ENCODE measurements at regions not wholly inside any gene's neighbourhood (a gene's known extent, or its start where the extent isn't known, plus 50 kb on each side); places are given as distances from the start of the nearest gene placed in this dataset.
"Not testable (repeated sequence)": the region's sequence is repeated elsewhere in the genome, so short reads cannot be mapped to it uniquely, and the experiment has no call there.

- H3K27ac ChIP-seq = no peak overlapping the region
- H2AFZ ChIP-seq = no peak overlapping the region
- H3K27me3 ChIP-seq (ENCODE audit: insufficient read depth, low read depth) = no peaks in the 10 kb centered on the region
- H3K9me2 ChIP-seq (ENCODE audit: insufficient read depth) = no peaks in the 10 kb centered on the region
- no peaks in the 10 kb centered on the region for H3K4me1 ChIP-seq (replicated peaks; ENCODE audit: insufficient read depth)
- DNase-seq = no peak
- POLR2A ChIA-PET (ENCODE audit: unreplicated experiment) = interaction anchor here (0.6 kb wide), 1 partner anchor 1834 kb away, joined by 3 read pairs; no protein-coding TSS in a partner anchor
- H3K9me3 ChIP-seq (ENCODE audit: insufficient read depth, low read depth) = no peaks in the 10 kb centered on the region
- TF ChIP-seq EZH2 (IDR thresholded peaks at IDR 0.05; ENCODE audit: low read depth) = no peak
- TF ChIP-seq, protein P1, sequence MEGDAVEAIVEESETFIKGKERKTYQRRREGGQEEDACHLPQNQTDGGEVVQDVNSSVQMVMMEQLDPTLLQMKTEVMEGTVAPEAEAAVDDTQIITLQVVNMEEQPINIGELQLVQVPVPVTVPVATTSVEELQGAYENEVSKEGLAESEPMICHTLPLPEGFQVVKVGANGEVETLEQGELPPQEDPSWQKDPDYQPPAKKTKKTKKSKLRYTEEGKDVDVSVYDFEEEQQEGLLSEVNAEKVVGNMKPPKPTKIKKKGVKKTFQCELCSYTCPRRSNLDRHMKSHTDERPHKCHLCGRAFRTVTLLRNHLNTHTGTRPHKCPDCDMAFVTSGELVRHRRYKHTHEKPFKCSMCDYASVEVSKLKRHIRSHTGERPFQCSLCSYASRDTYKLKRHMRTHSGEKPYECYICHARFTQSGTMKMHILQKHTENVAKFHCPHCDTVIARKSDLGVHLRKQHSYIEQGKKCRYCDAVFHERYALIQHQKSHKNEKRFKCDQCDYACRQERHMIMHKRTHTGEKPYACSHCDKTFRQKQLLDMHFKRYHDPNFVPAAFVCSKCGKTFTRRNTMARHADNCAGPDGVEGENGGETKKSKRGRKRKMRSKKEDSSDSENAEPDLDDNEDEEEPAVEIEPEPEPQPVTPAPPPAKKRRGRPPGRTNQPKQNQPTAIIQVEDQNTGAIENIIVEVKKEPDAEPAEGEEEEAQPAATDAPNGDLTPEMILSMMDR (conservative IDR thresholded peaks at IDR 0.05) = no peak
- CTCF ChIA-PET = no interaction called here
- no TSS peak for BruUV-seq (replicated peaks)
- H3K4me2 ChIP-seq = no peak overlapping the region
- H3F3A ChIP-seq (ENCODE audit: insufficient read depth, low read depth) = no peaks in the 10 kb centered on the region
- H3K36me3 ChIP-seq (ENCODE audit: low read depth) = no peaks in the 10 kb centered on the region
- no peaks in the 10 kb centered on the region for H4K20me1 ChIP-seq (ENCODE audit: insufficient read depth)
- intact Hi-C loops (cut with micrococcal nuclease; ENCODE audit: unreplicated experiment) = no loop called here
- no peaks in the 10 kb centered on the region for H3K79me2 ChIP-seq (ENCODE audit: low read depth)
- no peak overlapping the region for H3K4me3 ChIP-seq
Observed at GRCh38 chr5:85972539-85972938, 645.2 kb upstream of the COX7C start.

DNA sequence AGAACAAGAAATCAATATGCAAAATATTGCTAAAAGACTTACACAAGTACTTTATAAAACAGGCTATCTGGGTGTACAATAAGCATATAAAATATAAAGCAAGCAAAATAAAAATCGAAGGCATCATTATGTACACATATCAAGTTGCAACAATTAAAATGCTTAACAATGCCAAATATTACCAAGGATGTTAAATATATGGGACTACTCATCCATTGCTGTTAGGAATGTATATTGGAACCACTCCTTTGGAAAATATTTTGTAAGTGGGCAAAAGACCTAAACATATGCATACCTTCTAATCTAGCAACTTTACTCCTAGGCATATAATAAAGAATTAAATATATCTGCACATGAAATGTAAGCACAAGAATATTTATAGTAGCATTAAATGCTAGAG, 632.6 kb upstream of the COX7C start:
- Histone ChIP-seq H3K27me3 (ENCODE audit: insufficient read depth, low read depth) (no peaks in the 10 kb centered on the region), H3K4me1 (replicated peaks; ENCODE audit: insufficient read depth) (no peaks in the 10 kb centered on the region), H3K9me2 (ENCODE audit: insufficient read depth) (no peaks in the 10 kb centered on the region; the same call in 1 of the 2 replicates), H4K20me1 (ENCODE audit: insufficient read depth) (no peaks in the 10 kb centered on the region), H3K9me3 (ENCODE audit: insufficient read depth, low read depth) (no peaks in the 10 kb centered on the region), H3K4me3 (no peak overlapping the region), H3K4me2 (no peak overlapping the region), H3F3A (ENCODE audit: insufficient read depth, low read depth) (no peaks in the 10 kb centered on the region), H3K36me3 (ENCODE audit: low read depth) (no peaks in the 10 kb centered on the region), H3K79me2 (ENCODE audit: low read depth) (no peaks in the 10 kb centered on the region), H3K27ac (no peak overlapping the region), H2AFZ (no peak overlapping the region)
- no peak for DNase-seq
- CTCF ChIA-PET = no interaction called here
- no TSS peak for BruUV-seq (replicated peaks)
- POLR2A ChIA-PET (ENCODE audit: unreplicated experiment) = no interaction called here
- intact Hi-C loops (cut with micrococcal nuclease; ENCODE audit: unreplicated experiment) = no loop called here
- TF ChIP-seq EZH2 (IDR thresholded peaks at IDR 0.05; ENCODE audit: low read depth) = no peak
- TF ChIP-seq, protein P1 (conservative IDR thresholded peaks at IDR 0.05) = no peak

GRCh38 chr5:85990998-85991397, 626.7 kb upstream of the COX7C start:
- BruUV-seq (replicated peaks) = no TSS peak
- TF ChIP-seq EZH2 (IDR thresholded peaks at IDR 0.05; ENCODE audit: low read depth) = no peak
- TF ChIP-seq, protein P1 (conservative IDR thresholded peaks at IDR 0.05) = no peak
- ChIA-PET POLR2A (ENCODE audit: unreplicated experiment) (no interaction called here), CTCF (no interaction called here)
- no peak overlapping the region for H2AFZ ChIP-seq
- H3K36me3 ChIP-seq (ENCODE audit: low read depth) = no peaks in the 10 kb centered on the region
- no peaks in the 10 kb centered on the region for H3K4me1 ChIP-seq (replicated peaks; ENCODE audit: insufficient read depth)
- no peak overlapping the region for H3K4me3 ChIP-seq
- no peak overlapping the region for H3K27ac ChIP-seq
- H3K27me3 ChIP-seq (ENCODE audit: insufficient read depth, low read depth) = no peaks in the 10 kb centered on the region
- DNase-seq = no peak
- no peaks in the 10 kb centered on the region for H3K9me2 ChIP-seq (ENCODE audit: insufficient read depth)
- H4K20me1 ChIP-seq (ENCODE audit: insufficient read depth) = no peaks in the 10 kb centered on the region
- H3K4me2 ChIP-seq = no peak overlapping the region
- no peaks in the 10 kb centered on the region for H3K9me3 ChIP-seq (ENCODE audit: insufficient read depth, low read depth)
- H3K79me2 ChIP-seq (ENCODE audit: low read depth) = no peaks in the 10 kb centered on the region
- no peaks in the 10 kb centered on the region for H3F3A ChIP-seq (ENCODE audit: insufficient read depth, low read depth)
- intact Hi-C loops (cut with micrococcal nuclease; ENCODE audit: unreplicated experiment) = no loop called here

DNA sequence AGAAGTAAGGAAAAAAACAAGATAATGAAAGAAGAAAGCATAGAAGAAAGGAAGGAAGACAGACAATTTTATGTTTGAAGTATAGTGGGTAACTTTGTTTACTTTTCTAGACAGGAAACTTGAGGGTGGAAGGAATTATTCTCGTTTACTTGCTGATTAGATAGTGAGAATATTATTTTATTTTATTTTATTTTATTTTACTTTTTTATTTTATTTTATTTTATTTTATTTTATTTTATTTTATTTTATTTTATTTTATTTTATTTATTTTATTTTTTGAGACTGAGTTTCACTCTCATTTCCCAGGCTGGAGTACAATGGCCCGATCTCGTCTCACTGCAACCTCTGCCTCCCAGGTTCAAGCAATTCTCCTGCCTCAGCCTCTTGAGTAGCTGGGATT, 623.1 kb upstream of the COX7C start:
- intact Hi-C loops (cut with micrococcal nuclease; ENCODE audit: unreplicated experiment); BruUV-seq (replicated peaks); H3K79me2 ChIP-seq (ENCODE audit: low read depth); H2AFZ ChIP-seq; H3K9me3 ChIP-seq (ENCODE audit: insufficient read depth, low read depth); H4K20me1 ChIP-seq (ENCODE audit: insufficient read depth); H3K27me3 ChIP-seq (ENCODE audit: insufficient read depth, low read depth); H3K4me1 ChIP-seq (replicated peaks; ENCODE audit: insufficient read depth); H3K4me3 ChIP-seq; H3K4me2 ChIP-seq; H3K9me2 ChIP-seq (ENCODE audit: insufficient read depth); H3K27ac ChIP-seq; CTCF ChIA-PET; H3K36me3 ChIP-seq (ENCODE audit: low read depth); DNase-seq; H3F3A ChIP-seq (ENCODE audit: insufficient read depth, low read depth): not testable (repeated sequence)
- POLR2A ChIA-PET (ENCODE audit: unreplicated experiment) = interaction anchor here (0.7 kb wide), 1 partner anchor 142 kb away, joined by 8 read pairs; no protein-coding TSS in a partner anchor
